ENCODE measurements at regions not wholly inside any gene's neighbourhood (a gene's known extent, or its start where the extent isn't known, plus 50 kb on each side); places are given as distances from the start of the nearest gene placed in this dataset.

- TF ChIP-seq CTCF (IDR thresholded peaks at IDR 0.05) (no peak), POLR2A (IDR thresholded peaks at IDR 0.05) (no peak)
Observed at GRCh38 chr1:234706199-234706598, 96.2 kb upstream of the IRF2BP2 start.

Data from uterus (tissue), 2 donors.